Neural cell (in vitro differentiated cells): ENCODE measurements at regions not wholly inside any gene's neighbourhood (a gene's known extent, or its start where the extent isn't known, plus 50 kb on each side); places are given as distances from the start of the nearest gene placed in this dataset.

Experiments
- H2AFZ ChIP-seq: fragments of 200-600, 300-800 bp; sonication (generic), shearing (Covaris generic); 2 replicates; pipeline ENCODE4 v1.6.0; 2014; ENCODE audit warnings: low read depth, mild to moderate bottlenecking, antibody characterized with exemption, low read length, moderate library complexity
- H3F3A ChIP-seq: fragments of 200-600 bp; shearing (Covaris generic); 2 replicates; pipeline ENCODE4 v1.6.1; 2016; ENCODE audit warnings: mild to moderate bottlenecking, moderate library complexity, mixed read lengths, antibody characterized with exemption, low read length; ENCODE audit not compliant: insufficient read depth, poor library complexity, severe bottlenecking
- H3K27ac ChIP-seq: fragments of 200-600, 300-800 bp; sonication (generic), shearing (Covaris generic); 2 replicates; pipeline ENCODE4 v1.5.1; 2014; ENCODE audit warnings: mild to moderate bottlenecking, low read length, moderate library complexity
- H3K27me3 ChIP-seq: fragments of 300-800, 200-600 bp; sonication (generic), shearing (Covaris generic); 2 replicates; pipeline ENCODE4 v1.6.0; 2014; ENCODE audit warnings: mild to moderate bottlenecking, low read depth, low read length, moderate library complexity; ENCODE audit not compliant: insufficient read depth
- H3K36me3 ChIP-seq: fragments of 300-800, 200-600 bp; sonication (generic), shearing (Covaris generic); 2 replicates; pipeline ENCODE4 v1.5.1; 2014; ENCODE audit warnings: mild to moderate bottlenecking, antibody characterized with exemption, low read length, moderate library complexity; ENCODE audit not compliant: insufficient read depth
- H3K4me2 ChIP-seq: fragments of 300-800, 200-600 bp; sonication (generic), shearing (Covaris generic); 2 replicates; pipeline ENCODE4 v1.6.0; 2014; ENCODE audit warnings: mild to moderate bottlenecking, low read length
- H3K4me3 ChIP-seq: fragments of 300-800, 200-600 bp; sonication (generic), shearing (Covaris generic); 2 replicates; pipeline ENCODE4 v1.5.1; 2014; ENCODE audit warnings: mild to moderate bottlenecking, low read length, moderate library complexity
- H3K79me2 ChIP-seq: fragments of 200-600 bp; shearing (Covaris generic); replicated peaks from 2 replicates; pipeline ENCODE4 v1.6.0; 2014; ENCODE audit warnings: mild to moderate bottlenecking, low read length, moderate library complexity; ENCODE audit not compliant: insufficient read depth
- H3K9ac ChIP-seq: fragments of 300-800, 200-600 bp; sonication (generic), shearing (Covaris generic); 2 replicates; pipeline ENCODE4 v1.6.1; 2016; ENCODE audit warnings: mild to moderate bottlenecking, low read length, mixed read lengths
- H3K9me2 ChIP-seq: fragments of 200-600 bp; shearing (Covaris generic); 2 replicates; pipeline ENCODE4 v1.6.1; 2016; ENCODE audit warnings: mild to moderate bottlenecking, low read length, mixed read lengths; ENCODE audit not compliant: insufficient read depth
- H3K9me3 ChIP-seq: fragments of 200-600, 300-800 bp; sonication (generic), shearing (Covaris generic); 2 replicates; pipeline ENCODE4 v1.6.1; 2016; ENCODE audit warnings: mild to moderate bottlenecking, mixed run types, low read length, moderate library complexity, mixed read lengths
- H4K20me1 ChIP-seq: fragments of 200-600 bp; shearing (Covaris generic); 2 replicates; pipeline ENCODE4 v1.6.1; 2016; ENCODE audit warnings: mild to moderate bottlenecking, mixed run types; ENCODE audit not compliant: insufficient read depth
- EP300 ChIP-seq: fragments of 450-650 bp; conservative IDR thresholded peaks from 2 replicates; pipeline ENCODE4 v1.6.1; 2014; ENCODE audit warnings: antibody characterized with exemption, mild to moderate bottlenecking, moderate library complexity; ENCODE audit not compliant: poor library complexity, severe bottlenecking
- EZH2 ChIP-seq: fragments of 200-600, 300-800 bp; shearing (Covaris generic), sonication (generic); IDR thresholded peaks from 2 replicates; pipeline ENCODE4 v1.6.1; 2014; ENCODE audit warnings: antibody characterized with exemption, low read length, borderline replicate concordance, mild to moderate bottlenecking; ENCODE audit not compliant: insufficient read depth, poor library complexity, severe bottlenecking
- MXI1 ChIP-seq: fragments of 450-650 bp; conservative IDR thresholded peaks from 2 replicates; pipeline ENCODE4 v1.6.1; 2014; ENCODE audit warnings: antibody characterized with exemption, mild to moderate bottlenecking; ENCODE audit not compliant: poor library complexity, severe bottlenecking
- POLR2AphosphoS5 ChIP-seq: IDR thresholded peaks from 2 replicates; pipeline ENCODE4 v1.6.1; 2012
- RAD21 ChIP-seq: fragments of 450-650 bp; conservative IDR thresholded peaks from 2 replicates; pipeline ENCODE4 v1.6.1; 2014; ENCODE audit warnings: antibody characterized with exemption, mild to moderate bottlenecking, moderate library complexity
- SMC3 ChIP-seq: fragments of 450-650 bp; conservative IDR thresholded peaks from 2 replicates; pipeline ENCODE4 v1.6.1; 2014; ENCODE audit warnings: antibody characterized with exemption, mild to moderate bottlenecking, moderate library complexity; ENCODE audit not compliant: poor library complexity
- TAF1 ChIP-seq: IDR thresholded peaks from 2 replicates; pipeline ENCODE4 v1.6.1; 2012; ENCODE audit warnings: low read depth
- TF ChIP-seq, protein P1 (sequence below): IDR thresholded peaks from 2 replicates; pipeline ENCODE4 v1.6.1; 2012; ENCODE audit warnings: borderline replicate concordance
- TF ChIP-seq, protein P2 (sequence below): fragments of 450-650 bp; IDR thresholded peaks from 2 replicates; pipeline ENCODE4 v1.5.1; 2014; ENCODE audit warnings: antibody characterized with exemption, mild to moderate bottlenecking, moderate library complexity; ENCODE audit not compliant: poor library complexity, severe bottlenecking

DNA sequence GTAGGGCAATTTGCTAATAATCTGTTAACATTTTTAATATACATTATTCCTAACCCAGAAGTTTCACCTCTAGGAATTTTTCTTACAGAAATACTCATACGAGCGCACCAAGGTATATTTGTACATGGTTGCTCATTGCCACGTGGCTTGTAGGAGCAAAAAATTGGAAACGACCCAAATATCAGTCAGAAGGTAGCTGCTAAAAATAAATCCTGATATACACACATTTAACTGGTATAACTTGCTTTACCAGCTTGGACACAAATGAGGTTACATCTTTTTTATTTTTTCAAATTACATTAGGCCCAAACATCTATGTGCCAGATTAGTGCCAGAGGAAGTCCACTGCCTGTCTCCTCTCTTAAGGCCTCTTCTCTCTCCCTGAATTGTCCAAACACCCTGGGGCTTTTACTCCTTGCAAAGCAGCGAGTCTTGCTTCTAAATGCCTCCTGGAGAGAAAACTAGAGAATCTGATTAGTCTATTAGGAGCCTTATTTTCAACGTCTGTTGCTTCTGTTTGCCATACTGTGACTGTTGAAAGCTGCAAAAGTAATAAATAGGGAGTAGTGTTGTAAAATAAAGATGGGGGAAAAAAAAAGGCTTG is 92.0 kb upstream of the SSBP2 start:
- H3K4me3 ChIP-seq: no peak overlapping the region
- no peaks in the 10 kb centered on the region for H3K27me3 ChIP-seq
- peak overlapping the region; percentile 6 for H3K27ac ChIP-seq
- H3K9ac ChIP-seq: no peak overlapping the region
- no peak overlapping the region for H2AFZ ChIP-seq
- no peaks in the 10 kb centered on the region for H3F3A ChIP-seq
- H3K9me2 ChIP-seq: no peaks in the 10 kb centered on the region
- no peaks in the 10 kb centered on the region for H3K79me2 ChIP-seq
- no peaks in the 10 kb centered on the region for H3K36me3 ChIP-seq
- TF ChIP-seq SMC3 (no peak), EZH2 (no peak), MXI1 (no peak), RAD21 (no peak), POLR2AphosphoS5 (no peak), EP300 (no peak)
- TF ChIP-seq, protein P1, sequence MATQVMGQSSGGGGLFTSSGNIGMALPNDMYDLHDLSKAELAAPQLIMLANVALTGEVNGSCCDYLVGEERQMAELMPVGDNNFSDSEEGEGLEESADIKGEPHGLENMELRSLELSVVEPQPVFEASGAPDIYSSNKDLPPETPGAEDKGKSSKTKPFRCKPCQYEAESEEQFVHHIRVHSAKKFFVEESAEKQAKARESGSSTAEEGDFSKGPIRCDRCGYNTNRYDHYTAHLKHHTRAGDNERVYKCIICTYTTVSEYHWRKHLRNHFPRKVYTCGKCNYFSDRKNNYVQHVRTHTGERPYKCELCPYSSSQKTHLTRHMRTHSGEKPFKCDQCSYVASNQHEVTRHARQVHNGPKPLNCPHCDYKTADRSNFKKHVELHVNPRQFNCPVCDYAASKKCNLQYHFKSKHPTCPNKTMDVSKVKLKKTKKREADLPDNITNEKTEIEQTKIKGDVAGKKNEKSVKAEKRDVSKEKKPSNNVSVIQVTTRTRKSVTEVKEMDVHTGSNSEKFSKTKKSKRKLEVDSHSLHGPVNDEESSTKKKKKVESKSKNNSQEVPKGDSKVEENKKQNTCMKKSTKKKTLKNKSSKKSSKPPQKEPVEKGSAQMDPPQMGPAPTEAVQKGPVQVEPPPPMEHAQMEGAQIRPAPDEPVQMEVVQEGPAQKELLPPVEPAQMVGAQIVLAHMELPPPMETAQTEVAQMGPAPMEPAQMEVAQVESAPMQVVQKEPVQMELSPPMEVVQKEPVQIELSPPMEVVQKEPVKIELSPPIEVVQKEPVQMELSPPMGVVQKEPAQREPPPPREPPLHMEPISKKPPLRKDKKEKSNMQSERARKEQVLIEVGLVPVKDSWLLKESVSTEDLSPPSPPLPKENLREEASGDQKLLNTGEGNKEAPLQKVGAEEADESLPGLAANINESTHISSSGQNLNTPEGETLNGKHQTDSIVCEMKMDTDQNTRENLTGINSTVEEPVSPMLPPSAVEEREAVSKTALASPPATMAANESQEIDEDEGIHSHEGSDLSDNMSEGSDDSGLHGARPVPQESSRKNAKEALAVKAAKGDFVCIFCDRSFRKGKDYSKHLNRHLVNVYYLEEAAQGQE: no peak
- TF ChIP-seq, protein P2, sequence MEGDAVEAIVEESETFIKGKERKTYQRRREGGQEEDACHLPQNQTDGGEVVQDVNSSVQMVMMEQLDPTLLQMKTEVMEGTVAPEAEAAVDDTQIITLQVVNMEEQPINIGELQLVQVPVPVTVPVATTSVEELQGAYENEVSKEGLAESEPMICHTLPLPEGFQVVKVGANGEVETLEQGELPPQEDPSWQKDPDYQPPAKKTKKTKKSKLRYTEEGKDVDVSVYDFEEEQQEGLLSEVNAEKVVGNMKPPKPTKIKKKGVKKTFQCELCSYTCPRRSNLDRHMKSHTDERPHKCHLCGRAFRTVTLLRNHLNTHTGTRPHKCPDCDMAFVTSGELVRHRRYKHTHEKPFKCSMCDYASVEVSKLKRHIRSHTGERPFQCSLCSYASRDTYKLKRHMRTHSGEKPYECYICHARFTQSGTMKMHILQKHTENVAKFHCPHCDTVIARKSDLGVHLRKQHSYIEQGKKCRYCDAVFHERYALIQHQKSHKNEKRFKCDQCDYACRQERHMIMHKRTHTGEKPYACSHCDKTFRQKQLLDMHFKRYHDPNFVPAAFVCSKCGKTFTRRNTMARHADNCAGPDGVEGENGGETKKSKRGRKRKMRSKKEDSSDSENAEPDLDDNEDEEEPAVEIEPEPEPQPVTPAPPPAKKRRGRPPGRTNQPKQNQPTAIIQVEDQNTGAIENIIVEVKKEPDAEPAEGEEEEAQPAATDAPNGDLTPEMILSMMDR: no peak
- no peaks in the 10 kb centered on the region for H3K9me3 ChIP-seq
- H3K4me2 ChIP-seq: no peak overlapping the region
- no peaks in the 10 kb centered on the region for H4K20me1 ChIP-seq

DNA sequence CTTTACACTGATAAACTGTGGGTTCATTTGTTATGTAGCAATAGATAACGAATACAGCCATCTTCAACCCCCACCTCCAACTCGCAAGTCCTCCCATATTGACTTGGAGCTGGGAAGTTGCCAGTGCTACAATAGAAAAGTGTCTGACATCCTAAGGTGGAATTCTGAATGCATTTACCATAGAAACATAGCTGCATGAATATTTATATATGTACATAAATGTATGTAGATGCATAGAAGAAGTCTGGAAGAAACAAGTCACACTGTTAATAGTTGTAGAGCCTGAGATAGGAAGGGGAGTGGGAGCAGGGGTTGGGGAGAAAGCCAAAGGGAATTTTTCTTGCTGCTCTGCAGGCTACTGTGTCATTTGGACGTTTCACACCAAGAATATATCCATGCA is 88.1 kb upstream of the SSBP2 start:
- Histone ChIP-seq H2AFZ (no peak overlapping the region), H3F3A (no peaks in the 10 kb centered on the region), H3K9ac (no peak overlapping the region), H3K9me2 (no peaks in the 10 kb centered on the region), H3K36me3 (no peaks in the 10 kb centered on the region), H3K27ac (no peak overlapping the region), H4K20me1 (no peaks in the 10 kb centered on the region), H3K9me3 (no peaks in the 10 kb centered on the region), H3K4me2 (no peak overlapping the region), H3K27me3 (no peaks in the 10 kb centered on the region), H3K79me2 (no peaks in the 10 kb centered on the region), H3K4me3 (no peak overlapping the region)
- no peak for TF ChIP-seq TAF1
- TF ChIP-seq, protein P2: no peak
- TF ChIP-seq POLR2AphosphoS5: no peak
